ENCODE measurements at regions not wholly inside any gene's neighbourhood (a gene's known extent, or its start where the extent isn't known, plus 50 kb on each side); places are given as distances from the start of the nearest gene placed in this dataset.

DNA sequence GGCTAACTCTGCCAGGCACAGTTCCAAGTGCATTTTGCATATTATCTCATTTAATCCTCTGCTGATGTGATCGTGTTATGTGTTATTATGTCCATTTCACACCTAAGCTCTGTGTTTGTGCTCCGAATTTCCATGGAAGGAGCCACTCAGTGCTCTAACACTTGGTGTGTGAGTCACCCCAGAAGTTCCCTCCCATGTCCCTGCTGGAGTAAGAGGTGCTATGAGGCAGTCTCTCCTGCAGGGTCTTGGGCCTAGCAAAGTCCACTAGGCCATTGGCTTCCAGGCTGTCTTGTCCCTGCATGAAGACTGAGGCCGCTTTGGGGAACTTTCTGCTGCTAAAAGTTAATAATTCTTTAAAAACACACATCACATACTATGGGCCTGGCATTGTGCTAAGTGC is 405.9 kb upstream of the SULF2 start:
- in situ Hi-C loops (cut with MboI; ENCODE audit: low pct_unique_long_range_greater_than_20kb in 2 of 9, low sequenced_read_pairs in 9 of 9, unreplicated experiment in 9 of 9): loop anchor here in 1 of 9 experiments (25.0 kb wide), 2 partner anchors 404 to 421 kb away; partner anchors contain the start of gene SULF2
- WGBS, 10 experiments: 0 to 80% (median 47%) methylated on average over 1 to 3 of the region's 3 CpGs; no CpG with 5 or more reads in 5 of the 10 experiments
- Histone ChIP-seq H3K27ac (no peak overlapping the region), H3K4me1 (replicated peaks in 1 of 2) (peaks cover 35% of the 10 kb centered on the region in 2 donors), H3K4me3 (no peak overlapping the region)
- peak in 3 of 8 experiments; percentile 54 to 79 (median 73) for ATAC-seq (replicated peaks in 6 of 8)

DNA sequence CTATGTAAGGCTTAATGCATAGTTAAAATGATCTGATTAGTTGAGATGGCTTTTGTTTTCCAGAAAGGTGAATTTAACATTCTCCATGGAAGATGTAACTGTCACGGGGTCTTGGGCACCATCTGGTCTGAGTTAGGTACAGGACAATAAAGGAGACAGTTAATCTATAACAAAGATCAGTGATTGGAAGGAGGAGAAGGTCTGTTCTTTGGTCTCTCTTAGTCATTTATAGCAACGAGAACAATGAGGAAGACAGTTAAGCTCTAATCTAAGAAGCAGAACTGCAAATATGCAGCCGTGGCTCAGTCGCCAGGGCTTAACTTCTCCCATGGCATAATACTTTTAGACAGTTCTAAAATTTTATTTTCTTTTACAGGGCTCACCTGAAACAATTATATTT is 405.5 kb upstream of the SULF2 start:
- H3K4me3 ChIP-seq: no peak overlapping the region
- peaks cover 33 to 34% of the 10 kb centered on the region in 2 donors for H3K4me1 ChIP-seq (replicated peaks in 1 of 2)
- no peak overlapping the region for H3K27ac ChIP-seq
- ATAC-seq (replicated peaks in 6 of 8): peak in 1 of 8 experiments; percentile 18
- WGBS, 10 experiments: 12 to 73% (median 28%) methylated on average over 2 to 4 of the region's 4 CpGs; no CpG with 5 or more reads in 1 of the 10 experiments
- in situ Hi-C loops (cut with MboI; ENCODE audit: low pct_unique_long_range_greater_than_20kb in 2 of 9, low sequenced_read_pairs in 9 of 9, unreplicated experiment in 9 of 9): loop anchor here in 1 of 9 experiments (25.0 kb wide), 2 partner anchors 403 to 422 kb away; partner anchors contain the start of gene SULF2

DNA sequence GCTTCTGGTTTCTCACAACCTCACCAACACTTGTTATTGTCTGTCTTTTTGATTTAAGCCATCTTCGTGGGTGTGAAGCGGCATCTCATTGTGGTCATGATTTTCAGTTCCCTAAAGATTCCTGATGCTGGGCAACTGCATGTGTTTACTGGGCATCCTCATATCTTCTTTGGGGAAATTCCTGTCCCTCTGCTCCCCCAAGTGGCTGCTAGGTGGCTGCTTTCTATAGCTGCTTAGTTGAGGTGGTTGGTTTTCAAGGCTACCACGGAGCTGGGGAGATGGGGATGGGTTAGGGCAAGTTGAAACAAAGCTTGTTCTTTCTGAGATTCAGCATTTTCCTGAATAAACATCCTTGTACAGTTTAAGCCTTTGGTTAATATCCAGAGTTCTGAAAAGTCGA is 403.9 kb upstream of the SULF2 start:
- H3K4me3 ChIP-seq: no peak overlapping the region
- H3K4me1 ChIP-seq (replicated peaks in 1 of 2): peaks cover 27 to 34% of the 10 kb centered on the region in 2 donors
- H3K27ac ChIP-seq: no peak overlapping the region
- ATAC-seq (replicated peaks in 6 of 8): peak in 2 of 8 experiments; percentile 40 to 42
- WGBS, 10 experiments: 18 to 83% (median 54%) methylated on average over 2 to 4 of the region's 4 CpGs; no CpG with 5 or more reads in 2 of the 10 experiments
- in situ Hi-C loops (cut with MboI; ENCODE audit: low pct_unique_long_range_greater_than_20kb in 2 of 9, low sequenced_read_pairs in 9 of 9, unreplicated experiment in 9 of 9): loop anchor here in 1 of 9 experiments (25.0 kb wide), 2 partner anchors 402 to 423 kb away; partner anchors contain the start of gene SULF2

DNA sequence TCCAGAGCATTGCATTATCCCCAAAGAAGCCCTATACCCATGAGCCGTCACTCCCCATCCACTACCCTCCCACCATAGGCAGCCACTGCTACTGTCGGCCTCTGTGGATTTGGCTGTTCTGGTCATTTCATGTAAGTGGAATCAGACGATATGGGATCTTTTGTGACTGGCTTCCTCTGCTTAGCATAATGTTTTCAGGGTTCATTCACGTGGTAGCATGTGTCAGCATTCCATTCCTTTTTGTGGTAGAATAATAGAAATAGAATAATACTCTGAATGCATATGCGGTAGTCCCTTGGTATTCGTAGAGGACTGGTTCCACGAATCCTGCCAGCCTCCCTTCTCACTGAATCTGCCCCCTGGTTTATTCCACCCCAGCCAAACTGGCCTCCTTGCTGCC is 402.6 kb upstream of the SULF2 start:
- ATAC-seq (replicated peaks in 6 of 8): peak in 7 of 8 experiments; percentile 28 to 80 (median 72)
- in situ Hi-C loops (cut with MboI; ENCODE audit: low pct_unique_long_range_greater_than_20kb in 2 of 9, low sequenced_read_pairs in 9 of 9, unreplicated experiment in 9 of 9): loop anchor here in 1 of 9 experiments (25.0 kb wide), 2 partner anchors 401 to 424 kb away; partner anchors contain the start of gene SULF2
- no peak overlapping the region for H3K4me3 ChIP-seq
- H3K4me1 ChIP-seq (replicated peaks in 1 of 2): peaks cover 27 to 34% of the 10 kb centered on the region in 2 donors
- no peak overlapping the region for H3K27ac ChIP-seq
- WGBS, 10 experiments: 0 to 89% (median 58%) methylated on average over 1 to 6 of the region's 7 CpGs; no CpG with 5 or more reads in 3 of the 10 experiments

DNA sequence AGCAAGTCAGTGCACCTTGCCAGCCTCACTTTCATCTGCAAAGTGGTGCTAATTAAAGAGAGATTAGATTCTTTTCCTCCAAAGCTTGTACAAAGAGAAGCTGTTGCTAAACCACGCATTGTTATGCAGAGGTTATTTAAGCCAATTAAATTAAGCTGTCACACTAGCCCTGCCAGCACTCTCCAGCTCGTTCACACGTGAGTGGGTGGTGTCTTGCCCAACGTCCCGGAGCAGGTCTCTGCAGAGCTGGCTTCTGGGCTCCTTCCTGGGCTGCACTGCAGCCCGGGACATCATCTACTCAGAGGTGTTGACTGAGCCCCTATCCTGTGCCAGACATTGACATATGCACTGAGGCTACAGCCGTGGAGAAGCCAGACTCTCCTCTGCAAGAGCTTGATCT is 401.6 kb upstream of the SULF2 start:
- in situ Hi-C loops (cut with MboI; ENCODE audit: low pct_unique_long_range_greater_than_20kb in 2 of 9, low sequenced_read_pairs in 9 of 9, unreplicated experiment in 9 of 9): loop anchor here in 1 of 9 experiments (25.0 kb wide), 2 partner anchors 400 to 425 kb away; partner anchors contain the start of gene SULF2
- no peak overlapping the region for H3K27ac ChIP-seq

DNA sequence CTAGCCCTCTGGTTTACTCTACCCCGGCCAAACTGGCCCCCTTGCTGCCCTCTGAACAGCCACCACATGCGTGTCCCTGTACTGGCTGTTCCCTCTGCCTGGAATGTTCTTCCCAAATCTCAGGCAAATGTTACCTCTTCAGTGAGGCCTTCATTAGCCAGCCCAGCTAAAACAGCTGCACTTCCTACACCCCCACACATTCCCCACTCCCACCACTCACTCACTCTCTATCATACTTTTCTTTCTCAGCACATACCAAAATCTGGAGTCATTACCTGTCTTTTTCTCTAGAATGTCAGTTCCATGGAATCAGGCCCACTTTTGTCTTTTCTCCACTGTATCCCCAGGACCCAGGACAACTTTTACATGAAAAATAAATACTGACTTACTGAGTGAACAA is 401.2 kb upstream of the SULF2 start:
- no peak overlapping the region for H3K27ac ChIP-seq
- 40 to 88% methylated on average over 1 to 2 of the region's 2 CpGs; no CpG with 5 or more reads in 8 of the 10 experiments for WGBS, 10 experiments
- peaks cover 27 to 34% of the 10 kb centered on the region in 2 donors for H3K4me1 ChIP-seq (replicated peaks in 1 of 2)
- no peak for ATAC-seq (replicated peaks in 6 of 8)
- H3K4me3 ChIP-seq: no peak overlapping the region
- in situ Hi-C loops (cut with MboI; ENCODE audit: low pct_unique_long_range_greater_than_20kb in 2 of 9, low sequenced_read_pairs in 9 of 9, unreplicated experiment in 9 of 9): loop anchor here in 1 of 9 experiments (25.0 kb wide), 2 partner anchors 399 to 426 kb away; partner anchors contain the start of gene SULF2

More for the DNA sequence above, 401.6 kb upstream of the SULF2 start:
- Histone ChIP-seq H3K4me1 (replicated peaks in 1 of 2) (peaks cover 27 to 34% of the 10 kb centered on the region in 2 donors), H3K4me3 (no peak overlapping the region)
- WGBS, 10 experiments: 20 to 86% (median 80%) methylated on average over 1 to 5 of the region's 7 CpGs; no CpG with 5 or more reads in 5 of the 10 experiments
- ATAC-seq (replicated peaks in 6 of 8): peak in 5 of 8 experiments; percentile 57 to 79 (median 71)

DNA sequence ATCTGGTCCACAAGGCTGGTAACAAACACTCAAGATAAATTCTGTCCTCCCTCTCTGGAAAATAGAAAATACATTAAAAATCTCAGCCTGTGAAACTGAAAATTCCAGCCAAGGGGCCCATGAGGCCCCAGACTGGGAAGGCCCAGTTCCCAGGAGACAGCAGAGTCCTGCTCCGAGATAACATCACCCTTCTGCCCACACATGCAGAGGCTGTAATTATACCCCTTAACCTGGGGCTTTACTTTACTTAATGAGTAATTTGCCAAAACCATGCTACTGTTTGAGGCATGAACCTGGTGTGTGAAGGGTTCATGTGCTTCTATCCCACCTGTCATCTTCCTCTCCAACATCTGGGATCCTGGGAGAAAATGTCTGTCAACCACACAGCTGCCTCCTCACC is 398.9 kb upstream of the SULF2 start:
- no peak for ATAC-seq (replicated peaks in 6 of 8)
- H3K4me1 ChIP-seq (replicated peaks in 1 of 2): peaks cover 29 to 37% of the 10 kb centered on the region in 2 donors
- WGBS, 10 experiments: 80 to 100% (median 83%) methylated on average over 1 of the region's 1 CpG; no CpG with 5 or more reads in 5 of the 10 experiments
- H3K4me3 ChIP-seq: no peak overlapping the region
- H3K27ac ChIP-seq: no peak overlapping the region
- in situ Hi-C loops (cut with MboI; ENCODE audit: low pct_unique_long_range_greater_than_20kb in 2 of 9, low sequenced_read_pairs in 9 of 9, unreplicated experiment in 9 of 9): loop anchor here in 1 of 9 experiments (25.0 kb wide), 2 partner anchors 397 to 428 kb away; partner anchors contain the start of gene SULF2

DNA sequence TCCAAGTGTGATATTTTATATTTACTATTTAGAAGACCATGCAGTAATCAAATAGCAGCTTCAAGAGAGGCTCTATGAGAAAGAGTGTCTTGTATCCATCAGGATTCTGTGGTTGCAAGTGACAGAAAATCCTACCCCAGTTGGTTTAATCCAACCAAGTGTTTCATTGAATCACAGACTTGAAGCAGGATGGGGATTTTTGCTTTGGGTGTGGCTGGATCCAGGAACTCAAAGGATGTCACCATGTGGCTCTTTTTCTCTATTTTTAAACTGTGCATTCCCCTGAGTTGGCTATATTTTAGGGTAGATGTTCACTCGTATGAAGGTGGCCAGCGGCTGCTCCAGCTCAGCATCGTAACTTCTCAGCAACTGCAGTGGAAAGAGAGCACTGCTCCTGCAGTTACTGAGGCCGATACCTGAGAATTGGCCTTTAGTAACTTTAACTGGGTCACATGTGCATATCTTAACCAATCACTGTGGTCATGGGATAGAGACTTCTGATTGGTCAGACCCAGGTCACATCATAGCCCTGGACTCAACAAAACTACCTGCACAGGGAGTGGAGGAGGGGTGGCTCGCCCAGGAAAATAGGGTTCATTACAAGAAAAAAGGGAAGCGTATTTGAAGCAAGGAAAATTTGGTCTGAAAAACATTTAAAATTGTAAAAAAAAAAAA is 396.1 kb upstream of the SULF2 start:
- Histone ChIP-seq H3K4me3 (no peak overlapping the region), H3K27ac (no peak overlapping the region), H3K4me1 (replicated peaks in 1 of 2) (peaks cover 24 to 28% of the 10 kb centered on the region in 2 donors)
- no peak for ATAC-seq (replicated peaks in 6 of 8)
- 29 to 100% (median 79%) methylated on average over 1 to 6 of the region's 6 CpGs; no CpG with 5 or more reads in 1 of the 10 experiments for WGBS, 10 experiments
- in situ Hi-C loops (cut with MboI; ENCODE audit: low pct_unique_long_range_greater_than_20kb in 2 of 9, low sequenced_read_pairs in 9 of 9, unreplicated experiment in 9 of 9): loop anchor here in 1 of 9 experiments (25.0 kb wide), 2 partner anchors 394 to 431 kb away; partner anchors contain the start of gene SULF2

DNA sequence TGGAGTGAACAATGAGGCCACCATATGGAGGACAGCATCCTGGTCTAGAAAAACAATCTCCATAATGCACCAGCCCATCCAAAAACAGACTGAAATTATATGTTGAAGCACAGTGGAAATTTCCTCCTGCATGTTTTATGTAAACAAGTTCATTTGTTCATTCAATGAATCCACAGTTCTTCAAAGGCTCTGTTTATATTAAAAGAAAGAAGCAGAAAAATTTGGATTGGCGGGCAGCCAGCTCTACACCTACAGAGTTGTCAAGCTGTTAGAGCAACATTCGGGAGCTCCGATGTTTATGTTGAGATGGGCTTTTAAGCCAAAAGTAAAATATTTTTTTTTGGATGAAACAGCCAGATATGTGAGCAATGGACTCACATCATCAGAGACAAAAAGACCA is 395.3 kb upstream of the SULF2 start:
- Histone ChIP-seq H3K4me1 (replicated peaks in 1 of 2) (peaks cover 23 to 35% of the 10 kb centered on the region in 2 donors), H3K4me3 (no peak overlapping the region), H3K27ac (no peak overlapping the region)
- 86 to 100% (median 95%) methylated on average over 2 to 3 of the region's 3 CpGs; no CpG with 5 or more reads in 7 of the 10 experiments for WGBS, 10 experiments
- ATAC-seq (replicated peaks in 6 of 8): peak in 5 of 8 experiments; percentile 1 to 73 (median 62)
- in situ Hi-C loops (cut with MboI; ENCODE audit: low pct_unique_long_range_greater_than_20kb in 2 of 9, low sequenced_read_pairs in 9 of 9, unreplicated experiment in 9 of 9): loop anchor here in 1 of 9 experiments (25.0 kb wide), 2 partner anchors 393 to 432 kb away; partner anchors contain the start of gene SULF2

DNA sequence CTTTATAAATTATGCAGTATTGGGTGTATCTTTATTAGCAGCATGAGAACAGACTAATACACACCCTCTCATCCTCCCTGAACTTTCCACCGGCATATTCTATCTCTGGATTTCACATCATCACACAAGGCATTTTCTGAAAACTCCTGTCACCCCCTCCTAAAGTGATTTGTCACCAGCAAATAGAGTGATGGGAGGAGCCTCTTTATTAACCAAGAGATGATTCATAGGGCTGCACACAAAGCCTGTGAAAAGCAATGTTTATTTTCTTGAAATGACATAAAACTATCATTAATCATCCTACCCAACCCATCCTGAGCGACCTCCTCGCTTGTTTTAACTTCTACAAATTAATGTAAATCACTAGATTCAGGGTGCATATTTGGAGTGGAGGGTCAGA is 394.7 kb upstream of the SULF2 start:
- no peak overlapping the region for H3K4me3 ChIP-seq
- in situ Hi-C loops (cut with MboI; ENCODE audit: low pct_unique_long_range_greater_than_20kb in 2 of 9, low sequenced_read_pairs in 9 of 9, unreplicated experiment in 9 of 9): loop anchor here in 1 of 9 experiments (25.0 kb wide), 2 partner anchors 393 to 432 kb away; partner anchors contain the start of gene SULF2
- peaks cover 27 to 40% of the 10 kb centered on the region in 2 donors for H3K4me1 ChIP-seq (replicated peaks in 1 of 2)
- H3K27ac ChIP-seq: no peak overlapping the region
- ATAC-seq (replicated peaks in 6 of 8): peak; percentile 19 to 94 (median 89)
- 0 to 54% (median 17%) methylated on average over 1 to 3 of the region's 3 CpGs; no CpG with 5 or more reads in 2 of the 10 experiments for WGBS, 10 experiments

DNA sequence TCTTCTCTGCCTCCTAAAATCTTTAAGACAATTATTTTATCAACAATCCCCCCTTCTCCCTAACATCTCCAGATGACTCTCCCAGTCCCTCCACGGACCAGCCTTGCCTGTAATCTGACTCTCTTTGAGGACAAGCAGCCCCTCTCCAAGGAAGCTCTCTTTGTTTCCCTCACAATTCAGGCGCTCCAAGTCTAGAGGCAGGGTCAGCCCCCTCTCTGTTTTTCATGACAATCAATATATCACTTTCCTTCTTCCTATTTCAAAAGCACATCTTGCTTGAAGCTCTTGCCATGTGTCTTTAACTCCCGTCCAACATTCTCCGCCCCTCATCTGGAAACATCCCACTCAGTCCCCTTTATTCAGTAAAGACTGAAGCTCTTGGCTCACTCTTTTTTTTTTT is 393.4 kb upstream of the SULF2 start:
- ATAC-seq (replicated peaks in 6 of 8): peak in 4 of 8 experiments; percentile 16 to 28 (median 24)
- in situ Hi-C loops (cut with MboI; ENCODE audit: low pct_unique_long_range_greater_than_20kb in 2 of 9, low sequenced_read_pairs in 9 of 9, unreplicated experiment in 9 of 9): loop anchor here in 1 of 9 experiments (25.0 kb wide), 2 partner anchors 391 to 434 kb away; partner anchors contain the start of gene SULF2
- WGBS, 10 experiments: 0 to 88% (median 21%) methylated on average over 1 to 4 of the region's 4 CpGs
- peaks cover 27 to 41% of the 10 kb centered on the region in 2 donors for H3K4me1 ChIP-seq (replicated peaks in 1 of 2)
- H3K27ac ChIP-seq: no peak overlapping the region
- no peak overlapping the region for H3K4me3 ChIP-seq

DNA sequence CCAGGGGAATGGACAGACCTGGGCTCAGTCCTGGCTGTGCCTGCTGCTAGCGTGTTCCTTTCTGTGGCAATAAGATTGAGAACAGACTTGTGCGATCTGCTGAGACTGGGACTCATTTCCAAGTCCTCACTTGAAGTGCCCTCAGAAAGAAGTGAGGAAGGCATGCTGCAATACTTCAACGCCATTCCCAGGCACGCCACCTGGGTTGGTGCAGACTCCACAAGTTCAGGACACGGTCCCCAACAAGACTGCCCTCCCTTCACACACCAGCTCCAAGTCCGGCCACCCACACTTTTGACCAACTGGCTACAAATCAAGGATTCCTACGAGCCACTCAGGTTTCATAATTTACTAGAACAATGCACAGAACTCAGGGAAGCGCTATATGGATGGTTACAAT is 391.8 kb upstream of the SULF2 start:
- ATAC-seq (replicated peaks in 6 of 8): no peak
- no peak overlapping the region for H3K27ac ChIP-seq
- H3K4me1 ChIP-seq (replicated peaks in 1 of 2): peaks cover 28 to 43% of the 10 kb centered on the region in 2 donors
- in situ Hi-C loops (cut with MboI; ENCODE audit: low pct_unique_long_range_greater_than_20kb in 2 of 9, low sequenced_read_pairs in 9 of 9, unreplicated experiment in 9 of 9): loop anchor here in 1 of 9 experiments (25.0 kb wide), 2 partner anchors 390 to 435 kb away; partner anchors contain the start of gene SULF2
- 17 to 100% (median 70%) methylated on average over 1 of the region's 8 CpGs; no CpG with 5 or more reads in 4 of the 10 experiments for WGBS, 10 experiments
- H3K4me3 ChIP-seq: no peak overlapping the region

Data from motor neuron (in vitro differentiated cells).